Stomach (tissue), 8 donors: ENCODE measurements at regions not wholly inside any gene's neighbourhood (a gene's known extent, or its start where the extent isn't known, plus 50 kb on each side); places are given as distances from the start of the nearest gene placed in this dataset.
"Not testable (repeated sequence)": the region's sequence is repeated elsewhere in the genome, so short reads cannot be mapped to it uniquely, and the experiment has no call there.

ENCODE experiments used
- DNase-seq, 2 donors: peaks; one replicate each; pipeline versions ENCODE4 v3.0.0 to v3.0.0-alpha.2; 2013 to 2019
- H3K27ac ChIP-seq, 5 donors: fragments of 200-600 bp in 4 of 5; sonication (generic) in 4 of 5; one replicate each; pipeline ENCODE4 v1.5.1; 2013 to 2019; ENCODE audit warnings: mild to moderate bottlenecking in 1 of 5, moderate library complexity in 1 of 5
- H3K27me3 ChIP-seq, 3 donors: fragments of 200-600 bp; sonication (generic); one replicate each; pipeline ENCODE4 v1.5.1; 2017 to 2019; ENCODE audit warnings: mixed run types in 1 of 3
- H3K36me3 ChIP-seq, 4 donors: fragments of 200-600 bp; sonication (generic); 1 replicate in 3 of 4; 2 replicates in 1 of 4; pipeline ENCODE4 v1.5.1; 2016 to 2019
- H3K4me1 ChIP-seq, 4 donors: fragments of 200-600 bp; sonication (generic); one replicate each; pipeline ENCODE4 v1.5.1; 2016 to 2019
- H3K4me3 ChIP-seq, 4 donors: fragments of 200-600 bp; sonication (generic) in 3 of 4; one replicate each; pipeline ENCODE4 v1.5.1; 2016 to 2019; ENCODE audit warnings: mild to moderate bottlenecking in 1 of 4
- H3K9me3 ChIP-seq, 4 donors: fragments of 200-600 bp; sonication (generic); one replicate each; pipeline ENCODE4 v1.5.1; 2016 to 2019
- EP300 ChIP-seq: sonication (generic); formaldehyde crosslinking; IDR thresholded peaks from one replicate; pipeline ENCODE4 v1.6.1; 2017; ENCODE audit warnings: antibody characterized with exemption
- POLR2A ChIP-seq, 4 donors: fragments of 450-650 bp; IDR thresholded peaks; one replicate each; pipeline ENCODE4 v1.6.1; 2016; ENCODE audit warnings: antibody characterized with exemption in 4 of 4, control low read depth in 2 of 4, mild to moderate bottlenecking in 1 of 4, moderate library complexity in 1 of 4
- POLR2AphosphoS5 ChIP-seq, 3 donors: sonication (generic); formaldehyde crosslinking; IDR thresholded peaks; one replicate each; pipeline ENCODE4 v1.6.1; 2016; ENCODE audit warnings: antibody characterized with exemption in 3 of 3
- WGBS, 5 donors: extraction: QIAGEN DNeasy Blood & Tissue Kit in 3 of 5; methylation state at CpG; one replicate each; pipeline versions ENCODE4 v1.1.5 to v1.1.7; 2013 to 2018; 5-methylcytosine and 5-hydroxymethylcytosine counted together
- intact Hi-C: fragments of 100-400 bp; cut with DNase I; formaldehyde crosslinking; loops from one replicate; pipeline ENCODE4 v1.15.1; 2023; ENCODE audit warnings: low total_unique reads
- TF ChIP-seq, protein P1 (sequence below), 7 experiments: fragments of 450-650 bp in 4 of 7; fragments of 200-600 bp in 3 of 7; sonication (generic) in 3 of 7; IDR thresholded peaks; one replicate each; pipeline ENCODE4 v1.5.1; 2016 to 2019; ENCODE audit warnings: antibody characterized with exemption in 7 of 7, control low read depth in 2 of 7, mild to moderate bottlenecking in 1 of 7
- donor health status: healthy with polysubstance abuse.
- donor health status: Bipolar disorder and iron deficiency.
- donor health status: healthy.

DNA sequence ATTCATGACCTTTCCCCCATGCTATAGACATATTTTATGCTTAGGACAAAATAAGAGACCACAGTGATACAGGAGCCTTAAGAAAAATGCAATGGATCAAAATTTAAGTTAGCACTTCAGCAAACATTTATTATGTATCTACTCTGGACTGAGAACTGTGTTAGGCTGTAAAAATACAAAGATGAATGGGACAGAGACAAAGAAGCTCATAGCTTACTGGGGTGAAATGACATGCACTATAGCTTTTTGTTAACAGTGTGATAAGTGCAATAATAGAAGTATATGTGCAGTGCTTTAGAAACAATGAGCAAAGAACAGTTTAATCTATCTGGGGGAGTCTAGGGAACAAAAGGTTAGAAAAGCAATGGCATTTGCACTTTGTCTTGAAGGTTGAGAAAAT, 1543.1 kb downstream of the FAM181B start:
- H3K4me1 ChIP-seq, result peaks cover 0 to 14% (median 4%) of the 10 kb centered on the region in 4 donors
- no peak overlapping the region for H3K4me3 ChIP-seq
- H3K9me3 ChIP-seq, result peaks cover 0 to 19% (median 7%) of the 10 kb centered on the region in 4 donors
- H3K36me3 ChIP-seq, result no peaks in the 10 kb centered on the region
- no peaks in the 10 kb centered on the region for H3K27me3 ChIP-seq
- H3K27ac ChIP-seq, result no peak overlapping the region
- no peak for DNase-seq
- TF ChIP-seq EP300 (no peak), POLR2AphosphoS5 (IDR thresholded peaks at IDR 0.05) (no peak)
- intact Hi-C loops, result no loop called here

DNA sequence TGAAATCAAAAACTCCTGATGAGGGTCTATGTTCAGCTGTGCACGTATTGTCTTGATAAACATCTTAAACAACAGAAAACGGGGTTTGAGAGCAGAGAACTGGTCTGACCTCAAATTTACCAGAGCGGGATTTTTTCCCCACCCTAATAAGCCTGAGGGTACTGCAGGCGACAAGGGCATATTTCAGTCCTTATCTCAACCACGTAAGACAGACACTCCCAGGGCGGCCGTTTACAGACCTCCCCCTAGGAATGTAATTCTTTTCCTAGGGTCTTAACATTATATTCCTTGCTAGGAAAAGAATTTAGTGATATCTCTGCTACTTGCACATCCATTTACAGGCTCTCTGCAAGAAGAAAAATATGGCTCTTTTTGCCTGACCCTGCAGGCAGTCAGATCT, 1546.6 kb downstream of the FAM181B start:
- H3K4me3 ChIP-seq, intact Hi-C loops, H3K4me1 ChIP-seq, DNase-seq, H3K27me3 ChIP-seq, H3K27ac ChIP-seq, H3K36me3 ChIP-seq: not testable (repeated sequence)
- 69 to 81% (median 74%) methylated on average over 7 of the region's 7 CpGs for WGBS, 5 donors
- H3K9me3 ChIP-seq, result peaks cover 3 to 19% (median 7%) of the 10 kb centered on the region in 4 donors

DNA sequence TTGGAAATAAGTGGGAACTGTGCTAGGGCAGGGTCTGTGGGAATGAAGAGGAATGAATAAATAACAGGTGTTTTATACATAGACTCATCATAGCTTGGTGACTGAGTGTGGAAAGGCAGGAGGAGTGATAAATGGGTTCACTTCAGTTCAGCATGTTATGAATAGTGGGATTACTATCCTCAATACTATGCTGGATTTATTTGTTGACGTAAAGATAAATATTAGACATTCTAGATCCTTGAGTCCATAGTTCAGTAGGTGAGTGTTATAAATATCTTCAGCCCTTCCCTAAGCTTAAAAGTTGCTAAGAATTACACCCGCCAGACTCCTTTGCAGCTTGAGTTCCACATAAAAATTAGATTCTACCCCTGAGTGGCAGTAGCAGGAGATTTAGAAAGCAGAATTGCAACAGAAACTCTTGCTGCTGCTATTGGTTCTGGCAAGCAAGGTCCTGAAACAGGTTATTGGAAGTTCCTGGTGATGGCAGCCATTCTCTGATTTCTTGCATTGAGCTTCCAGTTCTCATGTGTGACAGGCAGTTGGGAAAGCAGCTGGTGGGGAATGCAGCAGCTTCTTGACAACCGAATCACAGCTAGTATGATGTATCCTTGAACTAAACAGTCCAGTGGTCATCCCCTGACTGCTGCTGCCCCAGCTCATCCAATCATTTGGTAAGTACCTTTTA, 1558.9 kb downstream of the FAM181B start:
- TF ChIP-seq POLR2A (IDR thresholded peaks at IDR 0.05) (no peak), EP300 (no peak), POLR2AphosphoS5 (IDR thresholded peaks at IDR 0.05) (no peak)
- intact Hi-C loops, result no loop called here
- no peak overlapping the region for H3K4me3 ChIP-seq
- H3K9me3 ChIP-seq, result no peaks in the 10 kb centered on the region
- WGBS, 5 donors, result 62 to 72% (median 66%) methylated on average over 3 of the region's 3 CpGs
- H3K4me1 ChIP-seq, result no peaks in the 10 kb centered on the region
- no peaks in the 10 kb centered on the region for H3K27me3 ChIP-seq
- DNase-seq, result no peak
- H3K27ac ChIP-seq, result no peak overlapping the region
- H3K36me3 ChIP-seq, result no peaks in the 10 kb centered on the region

DNA sequence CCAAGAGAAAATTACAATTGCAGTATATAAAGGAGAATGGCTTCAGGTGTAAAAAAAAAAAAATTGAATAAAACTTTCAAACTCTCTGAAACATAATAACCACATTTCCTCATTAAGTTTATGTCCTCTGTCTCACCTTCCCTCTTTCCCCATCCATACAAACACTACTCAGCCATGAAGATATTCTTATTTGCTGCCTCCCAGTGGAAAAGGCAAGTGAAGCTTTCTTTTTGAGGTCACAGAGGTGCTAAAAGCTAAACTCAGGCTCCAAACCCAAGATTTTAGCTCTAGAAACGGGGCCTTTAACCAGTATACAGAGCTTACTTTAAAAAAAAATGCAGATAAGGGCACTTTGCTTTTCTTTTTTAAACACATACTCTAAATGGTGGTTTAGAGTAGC, 1568.5 kb downstream of the FAM181B start:
- no peak for TF ChIP-seq EP300
- TF ChIP-seq, protein P1, sequence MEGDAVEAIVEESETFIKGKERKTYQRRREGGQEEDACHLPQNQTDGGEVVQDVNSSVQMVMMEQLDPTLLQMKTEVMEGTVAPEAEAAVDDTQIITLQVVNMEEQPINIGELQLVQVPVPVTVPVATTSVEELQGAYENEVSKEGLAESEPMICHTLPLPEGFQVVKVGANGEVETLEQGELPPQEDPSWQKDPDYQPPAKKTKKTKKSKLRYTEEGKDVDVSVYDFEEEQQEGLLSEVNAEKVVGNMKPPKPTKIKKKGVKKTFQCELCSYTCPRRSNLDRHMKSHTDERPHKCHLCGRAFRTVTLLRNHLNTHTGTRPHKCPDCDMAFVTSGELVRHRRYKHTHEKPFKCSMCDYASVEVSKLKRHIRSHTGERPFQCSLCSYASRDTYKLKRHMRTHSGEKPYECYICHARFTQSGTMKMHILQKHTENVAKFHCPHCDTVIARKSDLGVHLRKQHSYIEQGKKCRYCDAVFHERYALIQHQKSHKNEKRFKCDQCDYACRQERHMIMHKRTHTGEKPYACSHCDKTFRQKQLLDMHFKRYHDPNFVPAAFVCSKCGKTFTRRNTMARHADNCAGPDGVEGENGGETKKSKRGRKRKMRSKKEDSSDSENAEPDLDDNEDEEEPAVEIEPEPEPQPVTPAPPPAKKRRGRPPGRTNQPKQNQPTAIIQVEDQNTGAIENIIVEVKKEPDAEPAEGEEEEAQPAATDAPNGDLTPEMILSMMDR (IDR thresholded peaks at IDR 0.05), result no peak
- TF ChIP-seq POLR2A (IDR thresholded peaks at IDR 0.05), result no peak
- no peak for TF ChIP-seq POLR2AphosphoS5 (IDR thresholded peaks at IDR 0.05)
- H3K27ac ChIP-seq, result no peak overlapping the region
- H3K4me3 ChIP-seq, result no peak overlapping the region
- no peaks in the 10 kb centered on the region for H3K27me3 ChIP-seq
- WGBS, 5 donors, result 32 to 50% (median 45%) methylated on average over 1 of the region's 1 CpG
- H3K4me1 ChIP-seq, result no peaks in the 10 kb centered on the region
- H3K36me3 ChIP-seq, result no peaks in the 10 kb centered on the region
- H3K9me3 ChIP-seq, result no peaks in the 10 kb centered on the region
- DNase-seq, result peak in 1 of 2 donors; percentile 12
- intact Hi-C loops, result no loop called here

DNA sequence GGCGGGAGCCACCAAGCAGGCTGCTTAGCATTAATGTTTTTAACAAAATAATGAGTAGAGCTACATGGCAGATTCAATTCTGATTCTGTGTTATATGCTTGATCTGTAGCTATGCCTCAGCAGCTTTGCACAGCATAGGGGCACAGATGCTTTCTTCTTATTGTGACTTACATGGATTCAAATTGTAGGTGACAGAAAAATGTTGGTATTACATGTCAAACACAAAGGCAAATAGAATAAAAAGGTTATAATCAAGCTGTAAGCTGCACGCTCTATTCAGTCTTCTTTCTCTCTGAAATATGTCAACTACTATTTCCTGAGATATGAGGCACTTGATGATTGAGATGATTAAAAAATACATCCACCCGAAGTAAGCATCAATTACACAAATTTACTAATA, 1573.8 kb downstream of the FAM181B start:
- Histone ChIP-seq H3K27ac (no peak overlapping the region), H3K4me3 (no peak overlapping the region), H3K9me3 (no peaks in the 10 kb centered on the region), H3K36me3 (no peaks in the 10 kb centered on the region), H3K27me3 (no peaks in the 10 kb centered on the region), H3K4me1 (no peaks in the 10 kb centered on the region)
- intact Hi-C loops, result no loop called here
- TF ChIP-seq POLR2AphosphoS5 (IDR thresholded peaks at IDR 0.05), result no peak
- no peak for TF ChIP-seq EP300
- TF ChIP-seq, protein P1 (IDR thresholded peaks at IDR 0.05), result no peak
- no peak for TF ChIP-seq POLR2A (IDR thresholded peaks at IDR 0.05)
- no peak for DNase-seq
- WGBS, 5 donors, result 68 to 90% (median 81%) methylated on average over 3 of the region's 3 CpGs

DNA sequence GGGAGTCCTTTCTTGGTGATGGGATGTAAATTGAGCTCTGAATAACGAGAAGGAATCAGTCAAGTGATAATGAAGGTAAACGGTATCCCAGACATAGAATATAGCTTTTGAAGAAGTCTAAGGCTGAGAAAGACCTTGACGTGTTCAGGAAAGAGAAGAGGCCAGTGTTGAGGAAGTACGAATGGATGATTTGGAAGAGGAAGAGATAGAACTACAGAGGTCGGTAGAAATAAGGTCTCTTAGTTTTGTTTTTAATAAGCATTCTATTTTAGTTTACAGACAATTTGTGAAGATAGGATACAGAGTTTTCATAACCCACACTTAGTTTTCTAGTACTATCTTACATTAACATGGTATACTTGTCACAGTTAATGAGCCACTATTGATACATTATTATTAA, 1598.1 kb downstream of the FAM181B start:
- intact Hi-C loops, result no loop called here
- H3K36me3 ChIP-seq, result no peaks in the 10 kb centered on the region

More for the DNA sequence above, 1598.1 kb downstream of the FAM181B start:
- Histone ChIP-seq H3K27ac (no peak overlapping the region), H3K4me3 (no peak overlapping the region), H3K4me1 (no peaks in the 10 kb centered on the region), H3K27me3 (no peaks in the 10 kb centered on the region), H3K9me3 (no peaks in the 10 kb centered on the region)
- no peak for DNase-seq
- WGBS, 5 donors, result 71 to 90% (median 82%) methylated on average over 5 of the region's 5 CpGs
- TF ChIP-seq POLR2A (IDR thresholded peaks at IDR 0.05), result no peak
- TF ChIP-seq, protein P1 (IDR thresholded peaks at IDR 0.05), result no peak
- TF ChIP-seq EP300, result no peak
- TF ChIP-seq POLR2AphosphoS5 (IDR thresholded peaks at IDR 0.05), result no peak
